Testis (tissue), 2 donors: ENCODE measurements at regions not wholly inside any gene's neighbourhood (a gene's known extent, or its start where the extent isn't known, plus 50 kb on each side); places are given as distances from the start of the nearest gene placed in this dataset.

Experiments used
- DNase-seq: peaks from one replicate; pipeline ENCODE4 v3.0.0-alpha.2; 2019
- H3K27ac ChIP-seq, 2 donors: fragments of 200-600 bp; sonication (generic); one replicate each; pipeline ENCODE4 v1.5.1; 2019
- H3K27me3 ChIP-seq: fragments of 200-600 bp; sonication (generic); one replicate; pipeline ENCODE4 v1.5.1; 2019
- H3K36me3 ChIP-seq: fragments of 200-600 bp; sonication (generic); one replicate; pipeline ENCODE4 v1.5.1; 2017; ENCODE audit warnings: low read depth; ENCODE audit errors: missing control alignments
- H3K4me1 ChIP-seq: fragments of 200-600 bp; sonication (generic); one replicate; pipeline ENCODE4 v1.5.1; 2019
- H3K4me3 ChIP-seq, 2 donors: fragments of 200-600 bp; sonication (generic); one replicate each; pipeline ENCODE4 v1.5.1; 2017 to 2019
- H3K9me3 ChIP-seq: fragments of 200-600 bp; sonication (generic); one replicate; pipeline ENCODE4 v1.5.1; 2017
- POLR2A ChIP-seq: fragments of 450-650 bp; IDR thresholded peaks from one replicate; pipeline ENCODE4 v1.6.1; 2017; ENCODE audit warnings: antibody characterized with exemption, mild to moderate bottlenecking, moderate library complexity
- WGBS, 2 donors: methylation state at CpG; one replicate each; pipeline ENCODE4 v1.1.5; 2018; 5-methylcytosine and 5-hydroxymethylcytosine counted together
- intact Hi-C: fragments of 100-400 bp; cut with DNase I; formaldehyde crosslinking; loops from one replicate; pipeline ENCODE4 v1.15.1; 2023; ENCODE audit warnings: low total_unique reads
- TF ChIP-seq, protein P1 (sequence below), 3 experiments: fragments of 450-650 bp in 2 of 3; fragments of 200-600 bp in 1 of 3; sonication (generic) in 1 of 3; IDR thresholded peaks; one replicate each; pipeline ENCODE4 v1.5.1; 2016 to 2019; ENCODE audit warnings: antibody characterized with exemption in 3 of 3, mild to moderate bottlenecking in 2 of 3, moderate library complexity in 1 of 3

DNA sequence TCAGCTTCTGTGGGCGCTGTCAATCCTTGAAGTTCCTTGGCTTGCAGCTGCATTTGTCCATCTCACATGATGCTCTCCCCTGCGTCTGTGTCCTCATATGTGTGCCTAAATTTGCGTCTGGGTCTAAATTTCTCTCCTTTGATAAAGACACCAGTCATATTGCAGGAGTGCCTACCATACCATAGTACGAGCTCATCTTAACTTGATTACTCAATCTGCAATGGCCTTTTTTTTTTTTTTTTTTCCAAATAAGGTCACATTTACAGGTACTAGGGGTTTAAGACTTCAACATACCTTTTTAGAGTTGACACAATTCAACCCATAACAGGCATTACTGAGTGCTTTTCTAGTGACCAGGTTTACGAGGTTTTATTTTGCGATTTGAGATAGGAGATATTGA is 233.3 kb upstream of the TBX3 start:
- 91 to 95% methylated on average over 6 of the region's 6 CpGs for WGBS, 2 donors
- intact Hi-C loops = no loop called here

DNA sequence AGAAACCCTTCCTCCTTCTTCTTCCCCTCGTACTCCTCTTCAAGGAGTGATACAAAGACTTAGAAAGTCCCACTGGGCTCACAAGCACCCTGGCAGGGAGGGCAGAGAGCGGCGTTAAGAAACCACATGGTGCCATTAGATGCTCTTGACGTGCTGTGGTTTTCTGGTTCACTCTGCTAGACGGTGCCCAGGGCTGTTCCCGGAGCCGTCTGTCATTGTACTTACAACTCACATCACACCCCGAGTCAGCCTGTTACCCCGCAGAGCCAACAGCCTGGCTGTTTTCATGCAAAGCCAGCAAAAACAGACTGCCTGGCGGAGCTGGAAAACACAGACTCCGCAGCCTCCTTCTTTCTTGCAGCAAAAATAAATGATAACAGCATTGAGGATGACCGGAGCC is 232.6 kb upstream of the TBX3 start:
- WGBS, 2 donors = 81 to 91% methylated on average over 12 of the region's 12 CpGs

More for the DNA sequence above, 233.3 kb upstream of the TBX3 start:
- H3K36me3 ChIP-seq = no peaks in the 10 kb centered on the region
- H3K27ac ChIP-seq = no peak overlapping the region
- no peak for DNase-seq
- TF ChIP-seq, protein P1, sequence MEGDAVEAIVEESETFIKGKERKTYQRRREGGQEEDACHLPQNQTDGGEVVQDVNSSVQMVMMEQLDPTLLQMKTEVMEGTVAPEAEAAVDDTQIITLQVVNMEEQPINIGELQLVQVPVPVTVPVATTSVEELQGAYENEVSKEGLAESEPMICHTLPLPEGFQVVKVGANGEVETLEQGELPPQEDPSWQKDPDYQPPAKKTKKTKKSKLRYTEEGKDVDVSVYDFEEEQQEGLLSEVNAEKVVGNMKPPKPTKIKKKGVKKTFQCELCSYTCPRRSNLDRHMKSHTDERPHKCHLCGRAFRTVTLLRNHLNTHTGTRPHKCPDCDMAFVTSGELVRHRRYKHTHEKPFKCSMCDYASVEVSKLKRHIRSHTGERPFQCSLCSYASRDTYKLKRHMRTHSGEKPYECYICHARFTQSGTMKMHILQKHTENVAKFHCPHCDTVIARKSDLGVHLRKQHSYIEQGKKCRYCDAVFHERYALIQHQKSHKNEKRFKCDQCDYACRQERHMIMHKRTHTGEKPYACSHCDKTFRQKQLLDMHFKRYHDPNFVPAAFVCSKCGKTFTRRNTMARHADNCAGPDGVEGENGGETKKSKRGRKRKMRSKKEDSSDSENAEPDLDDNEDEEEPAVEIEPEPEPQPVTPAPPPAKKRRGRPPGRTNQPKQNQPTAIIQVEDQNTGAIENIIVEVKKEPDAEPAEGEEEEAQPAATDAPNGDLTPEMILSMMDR (IDR thresholded peaks at IDR 0.05) = no peak
- no peak for TF ChIP-seq POLR2A
- no peak overlapping the region for H3K4me3 ChIP-seq
- no peaks in the 10 kb centered on the region for H3K9me3 ChIP-seq
- H3K27me3 ChIP-seq = no peaks in the 10 kb centered on the region
- H3K4me1 ChIP-seq = no peaks in the 10 kb centered on the region

DNA sequence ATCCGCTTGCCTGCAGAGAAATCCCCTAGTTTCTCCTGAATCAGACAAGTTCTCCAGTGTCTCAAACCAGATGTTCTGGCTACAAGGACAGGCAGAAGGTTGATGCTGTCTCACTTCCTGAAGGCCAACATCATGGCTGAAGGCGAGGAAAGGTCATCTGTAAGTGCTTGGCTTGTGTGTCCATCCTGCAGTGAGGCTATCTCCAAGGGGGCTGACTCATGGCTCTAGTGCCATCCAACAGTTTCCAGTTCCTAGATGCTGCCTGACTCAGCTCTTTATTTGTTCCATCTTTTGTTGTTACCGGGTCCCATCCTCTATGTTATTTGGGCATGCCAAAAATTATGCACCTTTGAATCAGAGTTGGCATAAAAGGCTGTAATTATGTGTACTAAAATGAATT is 232.1 kb upstream of the TBX3 start:
- Histone ChIP-seq H3K27ac (no peak overlapping the region), H3K36me3 (no peaks in the 10 kb centered on the region), H3K27me3 (no peaks in the 10 kb centered on the region), H3K4me1 (no peaks in the 10 kb centered on the region), H3K9me3 (no peaks in the 10 kb centered on the region), H3K4me3 (no peak overlapping the region)
- intact Hi-C loops = no loop called here
- TF ChIP-seq, protein P1 (IDR thresholded peaks at IDR 0.05) = no peak
- no peak for DNase-seq
- 84 to 89% methylated on average over 3 of the region's 3 CpGs for WGBS, 2 donors

More for the DNA sequence above, 232.6 kb upstream of the TBX3 start:
- no peak overlapping the region for H3K27ac ChIP-seq
- H3K36me3 ChIP-seq = no peaks in the 10 kb centered on the region
- H3K4me3 ChIP-seq = no peak overlapping the region
- DNase-seq = no peak
- TF ChIP-seq, protein P1 (IDR thresholded peaks at IDR 0.05) = no peak
- TF ChIP-seq POLR2A = no peak
- intact Hi-C loops = no loop called here
- no peaks in the 10 kb centered on the region for H3K27me3 ChIP-seq
- no peaks in the 10 kb centered on the region for H3K4me1 ChIP-seq
- H3K9me3 ChIP-seq = no peaks in the 10 kb centered on the region

DNA sequence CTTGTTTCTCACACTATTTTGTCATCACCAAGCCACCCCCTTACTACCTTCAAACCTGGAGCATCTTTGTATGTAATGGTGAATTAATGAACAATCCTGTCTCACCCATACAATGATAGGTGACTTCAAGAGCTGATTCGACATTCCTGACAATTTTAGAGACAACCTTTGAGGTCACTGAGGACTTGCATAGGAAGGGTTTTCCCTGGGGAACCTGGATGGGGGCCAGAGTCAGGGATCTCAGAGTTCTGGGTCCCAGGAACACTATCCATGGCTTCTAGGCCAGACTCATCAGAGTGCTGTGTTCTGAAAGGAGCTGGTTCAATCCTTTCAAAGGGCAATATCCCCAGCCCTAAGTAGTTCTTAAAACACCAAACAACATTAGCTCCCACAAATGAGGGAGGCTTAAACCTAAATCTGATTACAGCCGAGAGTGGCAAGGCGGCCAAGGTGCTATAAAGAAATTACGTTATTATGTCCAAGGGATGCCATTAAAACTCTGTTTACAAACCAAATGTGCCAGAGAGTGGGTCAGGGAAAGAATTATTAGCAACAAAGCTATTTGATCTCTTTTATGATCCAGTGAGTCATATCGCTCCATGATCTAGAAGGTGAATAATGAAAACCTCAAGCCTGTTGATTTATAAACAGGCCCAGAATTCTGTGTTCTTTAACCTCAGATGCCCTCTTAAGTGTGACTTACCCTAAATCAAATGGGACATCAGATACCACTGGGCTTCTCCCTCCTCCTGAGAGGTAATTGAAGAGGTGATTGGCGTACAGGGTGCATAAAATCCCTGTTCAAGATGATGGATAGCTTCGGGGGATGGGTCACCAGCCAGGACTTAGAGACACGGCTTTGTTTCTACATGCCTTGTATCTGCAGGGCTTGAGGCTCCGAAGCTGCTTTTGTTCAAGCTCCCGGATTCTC is 230.2 kb upstream of the TBX3 start:
- H3K27ac ChIP-seq = no peak overlapping the region
- no peaks in the 10 kb centered on the region for H3K4me1 ChIP-seq
- no peaks in the 10 kb centered on the region for H3K9me3 ChIP-seq
- TF ChIP-seq POLR2A = no peak
- TF ChIP-seq, protein P1 (IDR thresholded peaks at IDR 0.05) = no peak
- H3K36me3 ChIP-seq = no peaks in the 10 kb centered on the region
- intact Hi-C loops = no loop called here
- H3K27me3 ChIP-seq = no peaks in the 10 kb centered on the region
- WGBS, 2 donors = 78 to 83% methylated on average over 10 of the region's 10 CpGs
- no peak for DNase-seq
- no peak overlapping the region for H3K4me3 ChIP-seq

DNA sequence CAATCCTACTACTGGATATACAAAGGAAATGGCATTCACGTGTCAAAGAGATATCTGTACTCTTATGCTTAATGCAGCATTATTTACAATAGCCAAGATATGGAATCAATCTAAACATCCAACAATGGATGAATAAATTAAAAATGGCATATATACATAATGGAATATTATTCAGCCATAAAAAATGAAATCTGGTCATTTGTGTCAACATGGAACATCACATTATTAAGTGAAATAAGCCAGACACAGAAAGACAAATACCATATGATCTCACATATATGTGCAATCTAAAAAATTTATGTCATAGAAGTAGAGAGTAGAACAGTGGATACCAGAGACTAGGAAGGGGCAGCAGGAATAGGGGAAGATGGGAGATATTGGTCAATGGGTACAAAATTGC is 228.8 kb upstream of the TBX3 start:
- no peaks in the 10 kb centered on the region for H3K36me3 ChIP-seq
- no peak overlapping the region for H3K4me3 ChIP-seq
- intact Hi-C loops = no loop called here
- no peak for TF ChIP-seq POLR2A
- TF ChIP-seq, protein P1 (IDR thresholded peaks at IDR 0.05) = no peak
- WGBS, 2 donors = 94% methylated on average over 1 of the region's 1 CpG
- H3K4me1 ChIP-seq = no peaks in the 10 kb centered on the region
- no peak for DNase-seq
- H3K27ac ChIP-seq = no peak overlapping the region
- no peaks in the 10 kb centered on the region for H3K27me3 ChIP-seq
- H3K9me3 ChIP-seq = no peaks in the 10 kb centered on the region
